HCT116 (cell line): ENCODE measurements at regions not wholly inside any gene's neighbourhood (a gene's known extent, or its start where the extent isn't known, plus 50 kb on each side); places are given as distances from the start of the nearest gene placed in this dataset.

Experiments
- ATAC-seq: fragments of 200-7000 bp; cut with Tn5 transposase; 2 replicates; pipeline ENCODE4 v1.9.1; 2020; ENCODE audit warnings: mild to moderate bottlenecking, moderate library complexity
- BruUV-seq: library from RNA; stranded (reverse); fragments of 400-500 nt; replicated peaks from 2 replicates; lab custom pipeline; 2021; lab: Mats Ljungman, UMichigan
- CTCF ChIA-PET: fragments of 300-600 bp; sonication (Branson Sonifier 250); formaldehyde crosslinking; loops from one replicate; lab custom pipeline; 2021; ENCODE audit warnings: antibody characterized with exemption; lab: Charles Lee
- POLR2A ChIA-PET: fragments of 300-600, 350-600 bp; sonication (Branson Sonifier 250); formaldehyde crosslinking; loops from one replicate; lab custom pipeline; 2021; ENCODE audit warnings: antibody characterized with exemption; lab: Charles Lee
- RAD21 ChIA-PET, 2 experiments: fragments of 300-600 bp; sonication (Branson Sonifier 250); formaldehyde crosslinking; loops; one replicate each; lab custom pipeline; 2023; ENCODE audit warnings: low total read pairs in 2 of 2; ENCODE audit not compliant: uncharacterized antibody in 2 of 2, unreplicated experiment in 2 of 2, low non-redundant PET in 1 of 2; lab: Charles Lee
- DNase-seq: peaks from one replicate; pipeline ENCODE4 v3.0.0-alpha.2; 2010; ENCODE audit warnings: low read depth, low spot score
- H2AFZ ChIP-seq: fragments of 200-600 bp; shearing (Covaris generic), sonication (generic); 2 replicates; pipeline ENCODE4 v1.6.1; 2017; ENCODE audit warnings: low read depth, mixed run types, mixed read lengths, antibody characterized with exemption, low read length; ENCODE audit not compliant: poor library complexity, severe bottlenecking
- H3K27ac ChIP-seq: 2 replicates; pipeline ENCODE4 v1.5.1; 2012; ENCODE audit warnings: low read depth, low read length
- H3K27me3 ChIP-seq: fragments of 200-600 bp; sonication (generic); 2 replicates; pipeline ENCODE4 v1.6.1; 2016; ENCODE audit warnings: mixed run types, low read length, mixed read lengths; ENCODE audit not compliant: insufficient read depth
- H3K36me3 ChIP-seq, 2 experiments: fragments of 200-500 bp in 1 of 2; fragments of 200-600 bp in 1 of 2; sonication (Bioruptor generic) in 1 of 2; sonication (generic) in 1 of 2; 2 replicates each; pipeline versions ENCODE4 v1.5.1 to v1.6.1; 2014 to 2016; ENCODE audit warnings: low read length in 2 of 2, inconsistent platforms in 1 of 2, mixed read lengths in 1 of 2, mixed run types in 1 of 2; ENCODE audit not compliant: insufficient read depth in 2 of 2, control insufficient read depth in 1 of 2
- H3K4me1 ChIP-seq, 2 experiments: fragments of 200-600 bp in 1 of 2; sonication (generic) in 1 of 2; 2 replicates each; pipeline versions ENCODE4 v1.5.1 to v1.6.1; 2012 to 2017; ENCODE audit warnings: low read length in 2 of 2, inconsistent platforms in 1 of 2, mild to moderate bottlenecking in 1 of 2, mixed read lengths in 1 of 2, mixed run types in 1 of 2, moderate library complexity in 1 of 2; ENCODE audit not compliant: insufficient read depth in 2 of 2, control insufficient read depth in 1 of 2
- H3K4me2 ChIP-seq: fragments of 200-600 bp; sonication (generic); 2 replicates; pipeline ENCODE4 v1.6.1; 2017; ENCODE audit warnings: mixed run types, low read length, mixed read lengths
- H3K4me3 ChIP-seq, 2 experiments: fragments of 200-600 bp in 1 of 2; sonication (generic) in 1 of 2; replicated peaks in 1 of 2; 2 replicates each; pipeline ENCODE4 v1.5.1; 2011 to 2016; ENCODE audit warnings: low read length in 2 of 2, control low read depth in 1 of 2, low read depth in 1 of 2, mild to moderate bottlenecking in 1 of 2, mixed read lengths in 1 of 2, mixed run types in 1 of 2
- H3K79me2 ChIP-seq: fragments of 200-600 bp; sonication (generic); 2 replicates; pipeline ENCODE4 v1.6.1; 2017; ENCODE audit warnings: mild to moderate bottlenecking, mixed run types, low read length, moderate library complexity, mixed read lengths; ENCODE audit not compliant: insufficient read depth
- H3K9ac ChIP-seq: fragments of 200-600 bp; sonication (generic); 2 replicates; pipeline ENCODE4 v1.6.1; 2016; ENCODE audit warnings: low read length, mixed read lengths
- H3K9me2 ChIP-seq: fragments of 200-600 bp; sonication (generic), shearing (Covaris generic); 2 replicates; pipeline ENCODE4 v1.6.1; 2017; ENCODE audit warnings: mixed run types, mild to moderate bottlenecking, moderate library complexity; ENCODE audit not compliant: insufficient read depth
- H3K9me3 ChIP-seq, 2 experiments: fragments of 200-500 bp in 1 of 2; fragments of 200-600 bp in 1 of 2; sonication (Bioruptor generic) in 1 of 2; sonication (generic) in 1 of 2; 2 replicates each; pipeline ENCODE4 v1.6.1; 2014 to 2017; ENCODE audit warnings: low read length in 2 of 2, mixed read lengths in 2 of 2, inconsistent platforms in 1 of 2, low read depth in 1 of 2, mild to moderate bottlenecking in 1 of 2, mixed run types in 1 of 2, moderate library complexity in 1 of 2; ENCODE audit not compliant: control insufficient read depth in 1 of 2, insufficient read depth in 1 of 2
- H4K20me1 ChIP-seq: fragments of 200-600 bp; sonication (generic), shearing (Covaris generic); 2 replicates; pipeline ENCODE4 v1.6.1; 2017; ENCODE audit warnings: mixed run types, mild to moderate bottlenecking, moderate library complexity; ENCODE audit not compliant: insufficient read depth
- CBX3 ChIP-seq: IDR thresholded peaks from 2 replicates; pipeline ENCODE4 v1.6.1; 2012; ENCODE audit warnings: low read depth
- CEBPB ChIP-seq: IDR thresholded peaks from 2 replicates; pipeline ENCODE4 v1.6.1; 2012; ENCODE audit warnings: low read depth
- EGR1 ChIP-seq: IDR thresholded peaks from 2 replicates; pipeline ENCODE4 v1.6.1; 2012; ENCODE audit warnings: low read depth
- EZH2phosphoT487 ChIP-seq: fragments of 200-600 bp; IDR thresholded peaks from 2 replicates; pipeline ENCODE4 v1.6.1; 2018; ENCODE audit warnings: antibody characterized with exemption, borderline replicate concordance
- FOSL1 ChIP-seq: IDR thresholded peaks from 2 replicates; pipeline ENCODE4 v1.6.1; 2012; ENCODE audit warnings: low read depth
- REST ChIP-seq: IDR thresholded peaks from 2 replicates; pipeline ENCODE4 v1.6.1; 2012; ENCODE audit warnings: low read depth
- SRF ChIP-seq: IDR thresholded peaks from 2 replicates; pipeline ENCODE4 v1.6.1; 2012; ENCODE audit warnings: low read depth
- YY1 ChIP-seq: IDR thresholded peaks from 2 replicates; pipeline ENCODE4 v1.6.1; 2011; ENCODE audit warnings: low read length, low read depth, moderate library complexity, mild to moderate bottlenecking; ENCODE audit not compliant: insufficient replicate concordance; ENCODE audit errors: extremely low read depth
- ZFX ChIP-seq: fragments of 450-650 bp; IDR thresholded peaks from 2 replicates; pipeline ENCODE4 v1.6.1; 2017
- intact Hi-C: fragments of 100-400 bp; cut with micrococcal nuclease; formaldehyde crosslinking; loops from 2 replicates; pipeline ENCODE4 v1.10.0; 2022

DNA sequence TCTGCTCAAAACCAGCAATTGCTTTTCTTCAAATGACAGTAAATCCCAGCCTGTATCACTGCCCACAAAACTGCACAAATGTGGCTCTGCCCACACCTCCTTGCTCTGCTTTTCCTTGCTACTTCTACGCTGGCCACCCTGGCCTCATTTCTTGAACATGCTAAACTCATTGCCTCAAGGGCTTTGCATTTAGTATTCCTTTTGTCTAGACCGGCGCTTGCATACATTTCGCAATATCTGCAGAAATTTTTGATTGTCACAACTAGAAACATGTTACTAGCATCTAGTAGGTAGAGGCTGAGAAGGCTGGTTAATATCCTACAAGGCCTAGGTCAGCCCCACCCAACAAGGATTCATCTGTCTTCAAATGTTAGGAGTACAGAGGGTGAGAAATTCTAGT is 2357.8 kb downstream of the MAT2B start:
- Histone ChIP-seq H4K20me1 (no peaks in the 10 kb centered on the region; the same call in 1 of the 2 replicates), H3K27ac (no peak overlapping the region), H3K79me2 (no peaks in the 10 kb centered on the region), H2AFZ (no peak overlapping the region), H3K36me3 (no peaks in the 10 kb centered on the region), H3K4me1 (no peaks in the 10 kb centered on the region), H3K9me3 (peaks cover 5 to 17% of the 10 kb centered on the region in 2 experiments; a peak in 2 of 4 replicates), H3K27me3 (no peaks in the 10 kb centered on the region), H3K9ac (no peak overlapping the region), H3K4me2 (no peak overlapping the region), H3K9me2 (no peaks in the 10 kb centered on the region), H3K4me3 (no peak overlapping the region)
- no peak for TF ChIP-seq REST
- TF ChIP-seq SRF, result no peak
- no peak for TF ChIP-seq CEBPB
- no peak for TF ChIP-seq YY1
- TF ChIP-seq EZH2phosphoT487, result no peak
- no peak for TF ChIP-seq FOSL1
- no peak for TF ChIP-seq EGR1
- no peak for TF ChIP-seq CBX3
- no peak for TF ChIP-seq ZFX
- DNase-seq (no peak), ATAC-seq (no peak)
- intact Hi-C loops, result no loop called here
- no TSS peak for BruUV-seq
- POLR2A ChIA-PET, result no interaction called here
- CTCF ChIA-PET, result no interaction called here
- RAD21 ChIA-PET, result no interaction called here
